Liver (tissue), 8 donors: ENCODE measurements at regions not wholly inside any gene's neighbourhood (a gene's known extent, or its start where the extent isn't known, plus 50 kb on each side); places are given as distances from the start of the nearest gene placed in this dataset.

Experiments used
- DNase-seq: peaks from one replicate; pipeline ENCODE4 v3.0.0-alpha.2; 2017; ENCODE audit warnings: low spot score
- H3K27ac ChIP-seq, 2 donors: one replicate each; pipeline ENCODE4 v1.7.0; 2013; ENCODE audit warnings: inconsistent platforms in 2 of 2, low read length in 2 of 2, control low read depth in 1 of 2, low read depth in 1 of 2, mild to moderate bottlenecking in 1 of 2
- H3K27me3 ChIP-seq, 4 donors: one replicate each; pipeline versions ENCODE4 v1.6.1 to v1.7.0; 2013; ENCODE audit warnings: low read length in 3 of 4, inconsistent platforms in 1 of 4, mild to moderate bottlenecking in 1 of 4, moderate library complexity in 1 of 4; ENCODE audit not compliant: control insufficient read depth in 4 of 4, insufficient read depth in 4 of 4
- H3K36me3 ChIP-seq, 4 donors: one replicate each; pipeline versions ENCODE4 v1.6.1 to v1.7.0; 2013; ENCODE audit warnings: low read length in 3 of 4, mild to moderate bottlenecking in 3 of 4, low read depth in 1 of 4, moderate library complexity in 1 of 4; ENCODE audit not compliant: control insufficient read depth in 4 of 4, insufficient read depth in 3 of 4
- H3K4me1 ChIP-seq, 4 donors: one replicate each; pipeline versions ENCODE4 v1.6.1 to v1.7.0; 2013; ENCODE audit warnings: low read length in 3 of 4, mild to moderate bottlenecking in 3 of 4, moderate library complexity in 1 of 4; ENCODE audit not compliant: control insufficient read depth in 4 of 4, insufficient read depth in 4 of 4
- H3K4me3 ChIP-seq, 3 donors: one replicate each; pipeline versions ENCODE4 v1.6.1 to v1.7.0; 2013; ENCODE audit warnings: low read length in 3 of 3, control low read depth in 1 of 3, low read depth in 1 of 3, mild to moderate bottlenecking in 1 of 3
- H3K9ac ChIP-seq, 2 donors: one replicate each; pipeline ENCODE4 v1.7.0; 2013; ENCODE audit warnings: low read length in 2 of 2, mild to moderate bottlenecking in 2 of 2, moderate library complexity in 2 of 2, control low read depth in 1 of 2, low read depth in 1 of 2
- H3K9me3 ChIP-seq, 4 donors: one replicate each; pipeline versions ENCODE4 v1.6.1 to v1.7.0; 2013; ENCODE audit warnings: low read length in 3 of 4; ENCODE audit not compliant: control insufficient read depth in 4 of 4
- ATF3 ChIP-seq: IDR thresholded peaks from 2 replicates; pipeline ENCODE4 v1.6.1; 2016; ENCODE audit warnings: antibody characterized with exemption
- CTCF ChIP-seq: fragments of 150-350 bp; IDR thresholded peaks from 2 replicates; pipeline ENCODE4 v1.5.1; 2017; ENCODE audit warnings: improper control_type of control experiment, low read depth, low read length; ENCODE audit not compliant: missing input control
- FOXA2 ChIP-seq: IDR thresholded peaks from 2 replicates; pipeline ENCODE4 v1.6.1; 2016; ENCODE audit warnings: antibody characterized with exemption
- JUND ChIP-seq, 2 donors: IDR thresholded peaks; 2 replicates each; pipeline ENCODE4 v1.6.1; 2016; ENCODE audit warnings: antibody characterized with exemption in 2 of 2
- MAX ChIP-seq: IDR thresholded peaks from 2 replicates; pipeline ENCODE4 v1.6.1; 2016; ENCODE audit warnings: antibody characterized with exemption
- ZBTB33 ChIP-seq: IDR thresholded peaks from 2 replicates; pipeline ENCODE4 v1.6.1; 2016; ENCODE audit warnings: antibody characterized with exemption
- WGBS: extraction: QIAGEN DNeasy Blood & Tissue Kit; methylation state at CpG from one replicate; pipeline ENCODE4 v1.1.7; 2013; 5-methylcytosine and 5-hydroxymethylcytosine counted together
- donor health status: healthy.
- donor health status: healthy.
- donor health status: healthy.
- donor health status: healthy.
- donor health status: healthy.

GRCh38 chr2:133811409-133812125 lies 243.3 kb upstream of the NCKAP5 start (continued):
- no peak for TF ChIP-seq CTCF
- no peak for TF ChIP-seq FOXA2
- no peak for TF ChIP-seq ZBTB33
- no peak for TF ChIP-seq ATF3

- no peak for DNase-seq
- WGBS = 86% methylated on average over 4 of the region's 4 CpGs
- Histone ChIP-seq H3K27me3 (no peaks in the 10 kb centered on the region), H3K9ac (no peak overlapping the region), H3K9me3 (no peaks in the 10 kb centered on the region), H3K4me3 (no peak overlapping the region), H3K36me3 (no peaks in the 10 kb centered on the region), H3K27ac (no peak overlapping the region), H3K4me1 (no peaks in the 10 kb centered on the region)
- TF ChIP-seq ATF3 = no peak
- TF ChIP-seq MAX = no peak
Observed at GRCh38 chr2:133812826-133813617, 244.8 kb upstream of the NCKAP5 start.

- Histone ChIP-seq H3K36me3 (no peaks in the 10 kb centered on the region), H3K4me3 (no peak overlapping the region), H3K27me3 (no peaks in the 10 kb centered on the region), H3K9ac (no peak overlapping the region), H3K9me3 (no peaks in the 10 kb centered on the region), H3K4me1 (no peaks in the 10 kb centered on the region), H3K27ac (no peak overlapping the region)
- no peak for DNase-seq
- WGBS = 75% methylated on average over 4 of the region's 4 CpGs
- no peak for TF ChIP-seq CTCF
- TF ChIP-seq JUND (IDR thresholded peaks at IDR 0.05) = no peak
Observed at GRCh38 chr2:133814890-133815289, 246.6 kb upstream of the NCKAP5 start.
